Stimulated activated CD4-positive, alpha-beta T cell treated with anti-CD3 and anti-CD28 coated beads, Interleukin-1b, Interleukin-23, amount 100 ng/mL, for 4 hours (primary cell): ENCODE measurements at regions not wholly inside any gene's neighbourhood (a gene's known extent, or its start where the extent isn't known, plus 50 kb on each side); places are given as distances from the start of the nearest gene placed in this dataset.
"Not testable (repeated sequence)": the region's sequence is repeated elsewhere in the genome, so short reads cannot be mapped to it uniquely, and the experiment has no call there.

Experiments used
- DNase-seq, 2 donors: peaks; one replicate each; pipeline ENCODE4 v3.0.0-alpha.2; 2020; ENCODE audit warnings: low read depth in 2 of 2

- no peak for DNase-seq
These were observed 290.5 kb upstream of the RASA1 start for GRCh38 chr5:86977190-86977589.

DNA sequence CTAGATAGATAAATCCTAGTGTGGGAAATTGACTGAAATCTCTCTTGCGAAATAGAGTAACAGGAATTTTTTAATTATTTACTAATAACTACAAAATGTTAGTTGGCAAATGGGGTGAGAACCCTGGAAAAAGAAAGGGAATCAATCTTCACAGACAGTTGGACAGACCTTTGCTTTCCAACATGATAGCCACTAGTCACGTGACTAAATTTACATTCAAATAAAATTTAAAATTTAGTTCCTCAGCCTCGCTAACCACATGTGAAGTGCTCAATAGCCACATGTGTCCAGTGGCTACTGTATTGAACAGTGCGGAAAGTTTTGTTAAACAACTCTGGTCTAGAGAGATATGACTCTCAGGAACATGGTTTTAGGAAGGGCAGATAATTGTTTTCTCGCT is 289.9 kb upstream of the RASA1 start:
- no peak for DNase-seq

DNA sequence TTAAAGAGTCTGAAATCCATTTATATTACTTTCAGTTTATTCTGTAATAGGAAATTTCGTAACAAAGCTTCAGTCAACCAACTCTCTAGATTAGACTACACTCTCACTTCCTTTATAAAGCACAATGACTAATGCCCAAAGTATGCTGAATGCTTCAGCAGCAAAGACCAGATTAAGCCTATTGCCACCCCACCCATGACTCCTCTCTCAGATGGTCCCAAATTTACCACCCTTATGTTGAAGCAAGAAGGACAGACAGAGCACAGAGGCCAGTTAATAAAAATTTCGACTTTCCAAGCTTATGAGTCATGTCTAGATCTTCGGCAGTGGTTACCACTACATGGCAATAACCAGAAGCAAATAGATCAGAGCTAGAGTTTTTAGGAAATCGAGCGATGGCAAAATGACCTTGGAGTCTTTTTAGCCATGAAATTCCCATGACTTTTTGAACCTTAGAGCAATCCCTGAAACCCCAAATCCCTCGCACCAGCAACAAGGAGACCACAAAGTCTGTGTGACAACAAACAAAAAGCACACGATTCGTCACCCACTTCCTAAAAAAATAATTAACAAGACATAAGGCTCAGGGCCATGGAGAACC is 287.8 kb upstream of the RASA1 start:
- DNase-seq: no peak

DNA sequence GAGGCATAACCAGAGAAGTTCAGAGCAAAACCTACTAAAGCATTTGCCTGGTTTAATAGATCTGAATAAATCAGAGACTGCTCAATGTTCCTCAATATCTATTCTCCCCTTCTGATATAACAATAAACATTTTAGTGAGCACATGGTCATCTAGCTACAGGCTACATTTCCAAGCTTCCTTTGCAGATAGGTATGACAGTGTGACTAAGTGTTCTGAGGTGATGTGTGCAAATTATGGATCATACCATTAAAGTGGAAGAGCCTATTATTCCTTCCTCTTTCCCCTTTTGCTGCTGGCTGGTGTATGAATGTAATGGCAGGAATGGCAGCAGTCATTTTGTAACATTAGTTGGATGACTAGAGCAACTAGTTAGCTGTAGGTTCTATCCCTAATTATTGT is 285.8 kb upstream of the RASA1 start:
- no peak for DNase-seq

DNA sequence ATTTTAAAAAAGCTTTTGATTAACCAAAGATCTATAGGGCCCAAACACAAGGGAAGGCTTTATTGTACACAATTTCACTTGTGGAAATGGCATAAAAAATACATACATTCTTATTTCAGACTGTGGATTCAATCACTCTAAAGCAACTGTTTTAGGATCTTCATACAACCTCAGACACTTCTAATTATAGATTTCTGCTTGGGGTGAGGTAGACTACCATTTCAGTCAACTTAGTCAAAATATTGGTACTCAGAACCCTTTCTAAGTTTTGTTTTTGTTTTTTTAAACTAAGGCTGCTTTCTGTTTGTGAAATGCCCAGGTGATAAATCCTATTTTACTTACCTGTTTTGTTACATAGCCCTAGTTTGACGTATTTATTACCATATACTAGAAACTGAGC is 284.5 kb upstream of the RASA1 start:
- DNase-seq: no peak

- DNase-seq: no peak
These were observed 280.8 kb upstream of the RASA1 start for GRCh38 chr5:86986837-86987236.

- DNase-seq: no peak
These were observed 270.2 kb upstream of the RASA1 start for GRCh38 chr5:86997516-86997915.

DNA sequence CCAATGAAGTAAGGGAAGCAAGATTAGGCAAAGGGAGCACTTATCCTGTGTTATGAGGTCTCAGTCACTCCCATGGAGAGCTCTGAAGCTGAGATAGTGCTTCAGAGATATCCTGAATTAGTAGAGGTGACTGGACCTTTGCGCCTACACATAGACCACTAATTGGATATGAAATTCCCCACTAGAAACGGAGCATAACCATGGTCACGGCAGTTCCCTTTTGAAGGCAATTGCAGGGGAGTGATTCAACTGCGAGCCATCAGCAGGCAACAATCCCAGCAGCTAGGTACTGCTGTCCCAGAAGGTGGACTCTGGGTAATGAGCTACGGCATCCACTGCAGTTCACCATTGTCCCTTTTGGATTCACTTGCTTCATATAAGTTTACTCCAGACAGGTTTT is 267.7 kb upstream of the RASA1 start:
- DNase-seq: no peak

DNA sequence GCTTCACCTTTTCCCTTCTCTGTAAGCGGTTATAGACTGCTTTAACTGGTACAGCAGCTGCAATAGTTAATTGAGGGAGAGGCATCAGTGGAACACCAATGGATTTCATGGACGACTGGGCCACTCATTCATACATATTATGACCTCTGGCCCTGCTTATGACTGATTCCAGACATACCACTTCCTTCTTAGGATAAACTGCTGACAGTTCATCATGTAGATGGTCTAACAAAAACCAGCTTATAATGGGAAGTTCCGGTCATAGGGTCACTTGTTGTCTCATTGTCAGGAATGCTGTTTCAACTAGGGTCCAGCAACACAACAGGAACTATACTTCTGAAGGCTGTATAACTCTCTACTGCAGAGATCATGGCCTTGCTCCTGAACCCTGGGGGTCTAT is 265.2 kb upstream of the RASA1 start:
- DNase-seq: no peak

GRCh38 chr5:87004101-87004500 is 263.6 kb upstream of the RASA1 start:
- no peak for DNase-seq

DNA sequence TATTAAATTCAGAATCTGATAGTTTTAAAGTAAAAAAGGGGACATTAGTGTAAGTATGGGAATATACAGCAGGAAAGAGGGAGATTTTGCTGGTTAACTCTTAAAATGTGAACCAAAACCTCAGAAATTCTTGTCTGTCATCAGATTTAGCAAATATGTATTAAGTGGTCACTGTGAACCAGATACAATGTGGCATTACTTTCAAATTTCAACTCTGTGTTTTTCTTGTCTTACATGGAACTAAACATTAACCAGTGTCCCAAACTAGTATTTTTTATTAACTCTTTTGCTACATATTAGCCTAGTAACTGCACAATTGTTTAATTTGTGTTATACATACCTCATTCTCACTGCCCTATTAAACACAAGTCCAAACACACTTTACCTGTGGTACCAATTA is 259.9 kb upstream of the RASA1 start:
- no peak for DNase-seq

- DNase-seq: no peak
These were observed 258.7 kb upstream of the RASA1 start for GRCh38 chr5:87008751-87009560.

DNA sequence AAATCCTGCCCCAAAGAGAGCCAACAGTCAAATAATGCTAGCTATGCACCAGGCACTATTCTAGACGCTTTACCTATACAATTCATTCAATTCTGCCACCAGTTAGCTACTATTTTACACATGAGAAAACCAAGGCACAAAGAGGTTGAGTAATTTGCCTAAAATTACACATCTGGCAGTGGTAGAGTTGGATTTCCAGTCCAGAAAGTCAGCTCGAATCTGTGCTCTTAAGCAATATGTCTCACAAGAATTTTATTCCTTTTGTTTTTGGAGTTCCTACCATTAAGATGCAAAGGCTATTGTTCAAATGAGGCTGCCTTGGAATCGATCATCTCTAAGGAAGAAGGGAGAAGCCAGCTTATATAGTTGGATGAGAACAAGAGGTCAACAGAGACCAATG is 256.9 kb upstream of the RASA1 start:
- no peak for DNase-seq

GRCh38 chr5:87015901-87016300 is 251.8 kb upstream of the RASA1 start:
- DNase-seq: no peak

- DNase-seq: no peak
These were observed 247.4 kb upstream of the RASA1 start for GRCh38 chr5:87020099-87020934.

- DNase-seq: no peak
These were observed 245.3 kb upstream of the RASA1 start for GRCh38 chr5:87022415-87022814.

DNA sequence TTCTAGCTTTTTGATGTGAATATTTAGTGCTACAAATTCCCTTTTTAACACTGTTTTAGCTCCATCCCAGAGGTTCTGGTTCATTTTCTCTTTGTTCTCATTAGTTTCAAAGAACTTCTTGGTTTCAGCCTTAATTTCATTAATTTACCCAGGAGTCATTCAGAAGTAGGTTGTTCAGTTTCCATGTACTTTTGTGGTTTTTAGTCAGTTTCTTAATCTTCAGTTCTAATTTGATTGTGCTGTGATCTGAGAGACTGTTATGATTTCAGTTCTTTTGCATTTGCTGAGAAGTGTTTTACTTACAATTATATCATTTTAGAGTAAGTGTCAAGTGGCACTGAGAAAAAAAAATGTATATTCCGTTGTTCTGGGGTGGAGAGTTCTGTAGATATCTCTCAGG is 240.1 kb upstream of the RASA1 start:
- no peak for DNase-seq

- DNase-seq: no peak
These were observed 237.7 kb upstream of the RASA1 start for GRCh38 chr5:87029951-87030350.

GRCh38 chr5:87030699-87031098 is 237.0 kb upstream of the RASA1 start:
- no peak for DNase-seq

DNA sequence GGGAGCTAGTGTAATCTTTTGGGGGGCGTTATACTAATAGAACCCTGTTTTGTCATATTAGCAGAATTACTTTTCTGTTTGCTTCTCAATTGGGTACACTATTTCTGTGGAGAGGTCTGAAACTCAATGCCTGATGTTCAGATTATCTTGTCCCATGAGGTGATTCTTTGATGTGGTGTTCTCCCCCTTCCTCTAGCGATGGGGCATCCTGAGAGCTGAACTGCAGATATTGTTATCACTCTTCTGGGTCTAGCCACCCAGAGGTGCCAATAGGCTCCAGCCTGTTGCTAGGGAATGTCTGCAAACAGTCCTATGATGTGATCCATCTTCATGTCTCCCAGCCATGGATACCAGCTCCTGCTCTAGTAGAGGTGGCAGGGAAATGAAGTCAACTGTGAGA is 233.1 kb upstream of the RASA1 start:
- DNase-seq: no peak

- no peak for DNase-seq
These were observed 225.1 kb upstream of the RASA1 start for GRCh38 chr5:87042554-87042953.

- no peak for DNase-seq
These were observed 219.5 kb upstream of the RASA1 start for GRCh38 chr5:87048156-87048555.

DNA sequence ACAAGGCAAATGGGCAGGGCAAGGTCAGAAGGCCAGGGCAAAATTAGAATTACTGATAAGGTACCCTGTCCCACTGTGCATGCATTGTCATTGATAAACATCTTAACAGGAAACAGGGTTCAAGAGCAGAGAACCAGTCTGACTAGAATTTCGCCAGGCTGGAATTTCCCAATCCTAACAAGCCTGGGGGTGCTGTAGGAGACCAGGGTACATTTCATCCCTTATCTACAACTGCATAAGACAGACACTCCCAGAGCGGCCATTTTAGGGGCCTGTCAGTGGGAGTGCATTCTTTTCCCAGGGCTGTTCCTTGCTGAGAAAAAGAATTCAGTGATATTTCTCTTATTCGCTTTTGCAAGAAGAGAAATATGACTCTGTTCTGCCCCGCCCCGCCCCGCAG is 218.7 kb upstream of the RASA1 start:
- DNase-seq: not testable (repeated sequence)
